DND-41 (cell line): ENCODE measurements at regions not wholly inside any gene's neighbourhood (a gene's known extent, or its start where the extent isn't known, plus 50 kb on each side); places are given as distances from the start of the nearest gene placed in this dataset.

ENCODE experiments used
- ATAC-seq: fragments of 200-7000 bp; cut with Tn5 transposase; 3 replicates; pipeline ENCODE4 v1.9.1; 2021; ENCODE audit warnings: low read depth; ENCODE audit not compliant: insufficient read depth
- DNase-seq: peaks from one replicate; pipeline ENCODE4 v3.0.0-alpha.2; 2020
- H2AFZ ChIP-seq: 2 replicates; pipeline ENCODE4 v1.6.0; 2012; ENCODE audit warnings: low read depth, low read length
- H3K27ac ChIP-seq: 2 replicates; pipeline ENCODE4 v1.5.1; 2012; ENCODE audit warnings: low read length, inconsistent platforms
- H3K27me3 ChIP-seq: fragments of 200-600 bp; sonication (generic); 2 replicates; pipeline ENCODE4 v1.6.0; 2012; ENCODE audit warnings: low read length, mild to moderate bottlenecking, inconsistent platforms; ENCODE audit not compliant: insufficient read depth, poor library complexity
- H3K36me3 ChIP-seq: 2 replicates; pipeline ENCODE4 v1.5.1; 2012; ENCODE audit warnings: low read length, inconsistent platforms; ENCODE audit not compliant: insufficient read depth
- H3K4me1 ChIP-seq: 2 replicates; pipeline ENCODE4 v1.5.1; 2012; ENCODE audit warnings: mild to moderate bottlenecking, low read length; ENCODE audit not compliant: insufficient read depth
- H3K4me2 ChIP-seq: 2 replicates; pipeline ENCODE4 v1.6.0; 2012; ENCODE audit warnings: mild to moderate bottlenecking, moderate library complexity, low read length, inconsistent platforms; ENCODE audit not compliant: insufficient read depth
- H3K4me3 ChIP-seq, 2 experiments: fragments of 200-600 bp in 1 of 2; shearing (Covaris generic) in 1 of 2; 2 replicates each; pipeline ENCODE4 v1.5.1; 2012 to 2016; ENCODE audit warnings: inconsistent platforms in 2 of 2, low read length in 2 of 2, mild to moderate bottlenecking in 2 of 2, low read depth in 1 of 2, moderate library complexity in 1 of 2
- H3K79me2 ChIP-seq: 2 replicates; pipeline ENCODE4 v1.6.0; 2012; ENCODE audit warnings: low read length, inconsistent platforms; ENCODE audit not compliant: insufficient read depth
- H3K9ac ChIP-seq: 2 replicates; pipeline ENCODE4 v1.6.0; 2012; ENCODE audit warnings: low read depth, mild to moderate bottlenecking, inconsistent platforms, low read length, moderate library complexity
- H3K9me3 ChIP-seq: 2 replicates; pipeline ENCODE4 v1.5.1; 2012; ENCODE audit warnings: low read length, moderate library complexity, mild to moderate bottlenecking, inconsistent platforms; ENCODE audit not compliant: insufficient read depth, severe bottlenecking
- H4K20me1 ChIP-seq: 2 replicates; pipeline ENCODE4 v1.6.0; 2012; ENCODE audit warnings: low read length; ENCODE audit not compliant: insufficient read depth
- CTCF ChIP-seq: IDR thresholded peaks from 2 replicates; pipeline ENCODE4 v1.5.1; 2012; ENCODE audit warnings: borderline replicate concordance, low read length, moderate library complexity, mild to moderate bottlenecking; ENCODE audit not compliant: poor library complexity, severe bottlenecking; ENCODE audit errors: extremely low read depth
- EZH2 ChIP-seq: IDR thresholded peaks from 3 replicates; pipeline ENCODE4 v1.6.1; 2012; ENCODE audit warnings: borderline replicate concordance, low read depth, mild to moderate bottlenecking, moderate library complexity, low read length, inconsistent platforms; ENCODE audit not compliant: severe bottlenecking

- Histone ChIP-seq H3K4me2 (no peak overlapping the region), H4K20me1 (no peaks in the 10 kb centered on the region), H3K79me2 (no peaks in the 10 kb centered on the region), H3K36me3 (no peaks in the 10 kb centered on the region), H3K4me1 (no peaks in the 10 kb centered on the region), H3K27ac (no peak overlapping the region), H3K4me3 (no peak overlapping the region), H3K9me3 (no peaks in the 10 kb centered on the region), H3K9ac (no peak overlapping the region), H2AFZ (no peak overlapping the region), H3K27me3 (no peaks in the 10 kb centered on the region)
- no peak for DNase-seq
- TF ChIP-seq CTCF (no peak), EZH2 (no peak)
- no peak for ATAC-seq
Measured at GRCh38 chr12:24711056-24712008, 237.6 kb downstream of the BCAT1 start.

GRCh38 chr12:24709216-24709615 lies 239.7 kb downstream of the BCAT1 start:
- no peaks in the 10 kb centered on the region for H3K36me3 ChIP-seq
- TF ChIP-seq CTCF (no peak), EZH2 (no peak)
- no peaks in the 10 kb centered on the region for H3K27me3 ChIP-seq
- no peaks in the 10 kb centered on the region for H3K4me1 ChIP-seq
- H4K20me1 ChIP-seq = no peaks in the 10 kb centered on the region
- ATAC-seq (no peak), DNase-seq (no peak)
- H3K9ac ChIP-seq = no peak overlapping the region
- H3K4me2 ChIP-seq = no peak overlapping the region
- no peaks in the 10 kb centered on the region for H3K9me3 ChIP-seq
- H3K27ac ChIP-seq = no peak overlapping the region
- no peak overlapping the region for H2AFZ ChIP-seq
- H3K4me3 ChIP-seq = no peak overlapping the region
- no peaks in the 10 kb centered on the region for H3K79me2 ChIP-seq

GRCh38 chr12:24708718-24709117 lies 240.2 kb downstream of the BCAT1 start:
- Histone ChIP-seq H3K36me3 (no peaks in the 10 kb centered on the region), H3K27me3 (no peaks in the 10 kb centered on the region), H3K9ac (no peak overlapping the region), H3K9me3 (no peaks in the 10 kb centered on the region), H3K27ac (no peak overlapping the region), H3K4me1 (no peaks in the 10 kb centered on the region), H3K4me3 (no peak overlapping the region), H3K79me2 (no peaks in the 10 kb centered on the region), H2AFZ (no peak overlapping the region), H4K20me1 (no peaks in the 10 kb centered on the region), H3K4me2 (no peak overlapping the region)
- no peak for DNase-seq
- no peak for ATAC-seq
- TF ChIP-seq EZH2 = no peak

GRCh38 chr12:24708043-24708442 lies 240.9 kb downstream of the BCAT1 start:
- Histone ChIP-seq H2AFZ (no peak overlapping the region), H3K9me3 (no peaks in the 10 kb centered on the region), H3K9ac (no peak overlapping the region), H3K36me3 (no peaks in the 10 kb centered on the region), H3K4me1 (no peaks in the 10 kb centered on the region), H3K27ac (no peak overlapping the region), H3K79me2 (no peaks in the 10 kb centered on the region), H3K27me3 (no peaks in the 10 kb centered on the region), H3K4me2 (no peak overlapping the region), H3K4me3 (no peak overlapping the region), H4K20me1 (no peaks in the 10 kb centered on the region)
- ATAC-seq (no peak), DNase-seq (no peak)
- TF ChIP-seq CTCF = no peak
